HEK293 (cell line): ENCODE measurements at regions not wholly inside any gene's neighbourhood (a gene's known extent, or its start where the extent isn't known, plus 50 kb on each side); places are given as distances from the start of the nearest gene placed in this dataset.

Experiments used
- CTCF ChIP-seq: fragments of 450-650 bp; formaldehyde crosslinking; IDR thresholded peaks from 2 replicates; pipeline ENCODE4 v1.5.1; 2016; ENCODE audit warnings: missing biosample characterization, missing genetic modification characterization
- KLF16 ChIP-seq: fragments of 450-650 bp; formaldehyde crosslinking; IDR thresholded peaks from 2 replicates; pipeline ENCODE4 v1.5.1; 2017; ENCODE audit warnings: missing biosample characterization, missing genetic modification characterization
- SCRT2 ChIP-seq: fragments of 450-650 bp; formaldehyde crosslinking; IDR thresholded peaks from 2 replicates; pipeline ENCODE4 v1.5.1; 2016; ENCODE audit warnings: missing biosample characterization, missing genetic modification characterization
- SP3 ChIP-seq: fragments of 450-650 bp; formaldehyde crosslinking; IDR thresholded peaks from 2 replicates; pipeline ENCODE4 v1.5.1; 2016; ENCODE audit warnings: missing biosample characterization, missing genetic modification characterization
- ZBTB11 ChIP-seq: fragments of 450-650 bp; formaldehyde crosslinking; conservative IDR thresholded peaks from 2 replicates; pipeline ENCODE4 v1.5.1; 2016; ENCODE audit warnings: low read depth, missing biosample characterization, missing genetic modification characterization
- ZBTB49 ChIP-seq: fragments of 450-650 bp; formaldehyde crosslinking; IDR thresholded peaks from 2 replicates; pipeline ENCODE4 v1.5.1; 2016; ENCODE audit warnings: missing biosample characterization, missing genetic modification characterization, low read depth
- ZFP37 ChIP-seq: fragments of 450-650 bp; formaldehyde crosslinking; IDR thresholded peaks from 2 replicates; pipeline ENCODE4 v1.5.1; 2016; ENCODE audit warnings: missing biosample characterization, missing genetic modification characterization
- ZIC2 ChIP-seq: fragments of 450-650 bp; formaldehyde crosslinking; IDR thresholded peaks from 2 replicates; pipeline ENCODE4 v1.5.1; 2016; ENCODE audit warnings: missing biosample characterization, missing genetic modification characterization
- ZNF146 ChIP-seq: fragments of 450-650 bp; formaldehyde crosslinking; IDR thresholded peaks from 2 replicates; pipeline ENCODE4 v1.5.1; 2016; ENCODE audit warnings: missing biosample characterization, missing genetic modification characterization
- ZNF2 ChIP-seq: fragments of 450-650 bp; formaldehyde crosslinking; IDR thresholded peaks from 2 replicates; pipeline ENCODE4 v1.5.1; 2016; ENCODE audit warnings: missing biosample characterization, missing genetic modification characterization
- ZNF239 ChIP-seq: fragments of 450-650 bp; formaldehyde crosslinking; IDR thresholded peaks from 2 replicates; pipeline ENCODE4 v1.5.1; 2016; ENCODE audit warnings: missing biosample characterization, missing genetic modification characterization
- ZNF280D ChIP-seq: fragments of 450-650 bp; formaldehyde crosslinking; IDR thresholded peaks from 2 replicates; pipeline ENCODE4 v1.5.1; 2016; ENCODE audit warnings: missing biosample characterization, missing genetic modification characterization
- ZNF311 ChIP-seq: fragments of 450-650 bp; formaldehyde crosslinking; IDR thresholded peaks from 2 replicates; pipeline ENCODE4 v1.5.1; 2017; ENCODE audit warnings: missing biosample characterization, missing genetic modification characterization, borderline replicate concordance
- ZNF341 ChIP-seq: fragments of 450-650 bp; formaldehyde crosslinking; IDR thresholded peaks from 2 replicates; pipeline ENCODE4; 2016; ENCODE audit warnings: low read depth, missing biosample characterization, missing genetic modification characterization
- ZNF354C ChIP-seq: fragments of 450-650 bp; formaldehyde crosslinking; IDR thresholded peaks from 2 replicates; pipeline ENCODE4 v1.5.1; 2016; ENCODE audit warnings: missing biosample characterization, missing genetic modification characterization, low read depth, borderline replicate concordance
- ZNF366 ChIP-seq: fragments of 450-650 bp; formaldehyde crosslinking; conservative IDR thresholded peaks from 2 replicates; pipeline ENCODE4 v1.5.1; 2016; ENCODE audit warnings: missing biosample characterization, missing genetic modification characterization
- ZNF416 ChIP-seq: fragments of 450-650 bp; formaldehyde crosslinking; IDR thresholded peaks from 2 replicates; pipeline ENCODE4 v1.5.1; 2016; ENCODE audit warnings: missing biosample characterization, missing genetic modification characterization
- ZNF48 ChIP-seq: fragments of 450-650 bp; formaldehyde crosslinking; IDR thresholded peaks from 2 replicates; pipeline ENCODE4 v1.5.1; 2016; ENCODE audit warnings: missing biosample characterization, missing genetic modification characterization
- ZNF501 ChIP-seq: fragments of 450-650 bp; formaldehyde crosslinking; IDR thresholded peaks from 2 replicates; pipeline ENCODE4 v1.5.1; 2016; ENCODE audit warnings: missing biosample characterization, missing genetic modification characterization
- ZNF561 ChIP-seq: fragments of 450-650 bp; IDR thresholded peaks from 2 replicates; pipeline ENCODE4 v1.5.1; 2018; ENCODE audit warnings: missing biosample characterization, missing genetic modification characterization, borderline replicate concordance
- ZNF645 ChIP-seq: fragments of 450-650 bp; formaldehyde crosslinking; IDR thresholded peaks from 2 replicates; pipeline ENCODE4; 2016; ENCODE audit warnings: missing biosample characterization, missing genetic modification characterization
- ZNF664 ChIP-seq: fragments of 450-650 bp; formaldehyde crosslinking; IDR thresholded peaks from 2 replicates; pipeline ENCODE4 v1.5.1; 2016; ENCODE audit warnings: missing biosample characterization, missing genetic modification characterization
- ZNF692 ChIP-seq: fragments of 450-650 bp; formaldehyde crosslinking; IDR thresholded peaks from 2 replicates; pipeline ENCODE4 v1.5.1; 2016; ENCODE audit warnings: missing biosample characterization, missing genetic modification characterization
- ZNF76 ChIP-seq: fragments of 450-650 bp; formaldehyde crosslinking; IDR thresholded peaks from 2 replicates; pipeline ENCODE4; 2016; ENCODE audit warnings: low read depth, missing biosample characterization, missing genetic modification characterization, borderline replicate concordance
- ZSCAN23 ChIP-seq: fragments of 450-650 bp; formaldehyde crosslinking; IDR thresholded peaks from 2 replicates; pipeline ENCODE4 v1.5.1; 2016; ENCODE audit warnings: missing biosample characterization, missing genetic modification characterization
- ZSCAN4 ChIP-seq: fragments of 450-650 bp; formaldehyde crosslinking; IDR thresholded peaks from 2 replicates; pipeline ENCODE4 v1.5.1; 2017; ENCODE audit warnings: missing biosample characterization, missing genetic modification characterization

- TF ChIP-seq ZBTB11 (no peak), ZFP37 (peak; percentile 96), ZNF2 (tag by site-specific recombination) (peak; percentile 38; the same call in 1 of the 2 replicates), ZNF416 (tag by site-specific recombination) (no peak), ZNF692 (tag by site-specific recombination) (peak; percentile 77), ZNF146 (tag by site-specific recombination) (no peak), ZNF239 (tag by site-specific recombination) (no peak), ZNF501 (tag by site-specific recombination) (no peak; the same call in none of the 2 replicates), ZNF280D (tag by site-specific recombination) (no peak; the same call in 1 of the 2 replicates), CTCF (tag by site-specific recombination) (no peak), KLF16 (no peak), ZNF48 (tag by site-specific recombination) (no peak), ZNF354C (tag by site-specific recombination) (no peak), ZSCAN4 (no peak), SP3 (peak; percentile 32; the same call in 1 of the 2 replicates), ZNF366 (tag by site-specific recombination) (peak; percentile 98), ZNF76 (no peak), ZNF311 (tag by site-specific recombination) (no peak), ZNF341 (tag by site-specific recombination) (peak; percentile 59; the same call in 1 of the 2 replicates), ZNF561 (tag by site-specific recombination) (0 out of 2 replicates have a peak, but pooled peaks have one; percentile 33), ZNF664 (tag by site-specific recombination) (peak; percentile 17; the same call in 1 of the 2 replicates), ZNF645 (tag by site-specific recombination) (peak; percentile 86; the same call in 1 of the 2 replicates), SCRT2 (tag by site-specific recombination) (peak; percentile 38; the same call in 1 of the 2 replicates), ZIC2 (tag by site-specific recombination) (no peak), ZBTB49 (no peak), ZSCAN23 (peak; percentile 86; the same call in 1 of the 2 replicates)
Observed at GRCh38 chr3:182739619-182740018, 53.7 kb upstream of the ATP11B start (continued).
